Upper lobe of left lung (tissue), 6 donors: ENCODE measurements at regions not wholly inside any gene's neighbourhood (a gene's known extent, or its start where the extent isn't known, plus 50 kb on each side); places are given as distances from the start of the nearest gene placed in this dataset.
"Not testable (repeated sequence)": the region's sequence is repeated elsewhere in the genome, so short reads cannot be mapped to it uniquely, and the experiment has no call there.

Experiments used
- ATAC-seq, 2 donors: fragments of 200-7000 bp; cut with Tn5 transposase; one replicate each; pipeline ENCODE4 v1.9.1; 2022; ENCODE audit warnings: mild to moderate bottlenecking in 2 of 2, moderate library complexity in 2 of 2; ENCODE audit not compliant: low FRiP score in 2 of 2
- DNase-seq, 2 donors: peaks; one replicate each; pipeline ENCODE4 v3.0.0-alpha.2; 2019 to 2020
- H3K27ac ChIP-seq, 4 donors: fragments of 200-600 bp; sonication (generic); one replicate each; pipeline ENCODE4 v1.5.1; 2016 to 2019
- H3K27me3 ChIP-seq, 4 donors: fragments of 200-600 bp; sonication (generic); one replicate each; pipeline ENCODE4 v1.5.1; 2017 to 2019
- H3K36me3 ChIP-seq, 4 donors: fragments of 200-600 bp; sonication (generic); one replicate each; pipeline ENCODE4 v1.5.1; 2016 to 2019
- H3K4me1 ChIP-seq, 4 donors: fragments of 200-600 bp; sonication (generic); one replicate each; pipeline ENCODE4 v1.5.1; 2018 to 2019
- H3K4me3 ChIP-seq, 4 donors: fragments of 200-600 bp; sonication (generic); one replicate each; pipeline ENCODE4 v1.5.1; 2017 to 2019; ENCODE audit warnings: mild to moderate bottlenecking in 2 of 4, moderate library complexity in 1 of 4
- H3K9me3 ChIP-seq, 4 donors: fragments of 200-600 bp; sonication (generic); one replicate each; pipeline ENCODE4 v1.5.1; 2018 to 2019
- CTCF ChIP-seq, 6 experiments: fragments of 450-650 bp in 4 of 6; fragments of 200-600 bp in 2 of 6; sonication (generic) in 2 of 6; IDR thresholded peaks; one replicate each; pipeline ENCODE4 v1.5.1; 2016 to 2019; ENCODE audit warnings: antibody characterized with exemption in 6 of 6
- EP300 ChIP-seq, 4 donors: sonication (generic); formaldehyde crosslinking; IDR thresholded peaks; one replicate each; pipeline ENCODE4 v1.5.1; 2017; ENCODE audit warnings: antibody characterized with exemption in 4 of 4, control low read depth in 2 of 4
- POLR2A ChIP-seq, 4 donors: fragments of 450-650 bp; IDR thresholded peaks; one replicate each; pipeline ENCODE4 v1.5.1; 2016 to 2017; ENCODE audit warnings: antibody characterized with exemption in 4 of 4, mild to moderate bottlenecking in 2 of 4
- POLR2AphosphoS5 ChIP-seq, 2 donors: sonication (generic); formaldehyde crosslinking; IDR thresholded peaks; one replicate each; pipeline ENCODE4 v1.5.1; 2017; ENCODE audit warnings: antibody characterized with exemption in 2 of 2
- WGBS, 2 donors: methylation state at CpG; one replicate each; pipeline ENCODE4 v1.1.5; 2017 to 2018; 5-methylcytosine and 5-hydroxymethylcytosine counted together
- donor health status: DM: no; HTN: no; CAD: no; lungs with moderate emphysema.
- donor health status: DM: no; HTN: yes; CAD: no; lungs with severe emphysema.

GRCh38 chr20:30487947-30488926 lies 769.2 kb upstream of the DEFB115 start:
- 28 to 60% methylated on average over 1 to 5 of the region's 97 CpGs for WGBS, 2 donors
- Histone ChIP-seq H3K9me3 (peaks cover 0 to 56% (median 16%) of the 10 kb centered on the region in 4 donors), H3K27ac (no peak overlapping the region), H3K27me3 (peaks cover 0 to 4% (median 0%) of the 10 kb centered on the region in 4 donors), H3K4me3 (no peak overlapping the region), H3K4me1 (no peaks in the 10 kb centered on the region), H3K36me3 (no peaks in the 10 kb centered on the region)
- ATAC-seq (no peak), DNase-seq (peak in 1 of 2 donors; percentile 80)
- TF ChIP-seq POLR2A (IDR thresholded peaks at IDR 0.05) (no peak), POLR2AphosphoS5 (IDR thresholded peaks at IDR 0.05) (no peak), EP300 (IDR thresholded peaks at IDR 0.05) (no peak), CTCF (IDR thresholded peaks at IDR 0.05) (no peak)

GRCh38 chr20:30488941-30489613 lies 768.4 kb upstream of the DEFB115 start:
- ATAC-seq (no peak), DNase-seq (peak in 1 of 2 donors; percentile 65)
- WGBS, 2 donors = 0 to 56% methylated on average over 4 to 34 of the region's 56 CpGs

GRCh38 chr20:30489614-30490003 lies 767.9 kb upstream of the DEFB115 start:
- 64% methylated on average over 29 of the region's 29 CpGs; no CpG with 5 or more reads in 1 of the 2 donors for WGBS, 2 donors
- DNase-seq = peak in 1 of 2 donors; percentile 79
- H3K9me3 ChIP-seq = peaks cover 0 to 49% (median 16%) of the 10 kb centered on the region in 4 donors
- no peak for ATAC-seq
- H3K27ac ChIP-seq = no peak overlapping the region
- TF ChIP-seq EP300 (IDR thresholded peaks at IDR 0.05) (no peak), CTCF (IDR thresholded peaks at IDR 0.05) (no peak), POLR2AphosphoS5 (IDR thresholded peaks at IDR 0.05) (no peak), POLR2A (IDR thresholded peaks at IDR 0.05) (no peak)
- H3K27me3 ChIP-seq = peaks cover 0 to 4% (median 0%) of the 10 kb centered on the region in 4 donors
- H3K36me3 ChIP-seq = no peaks in the 10 kb centered on the region
- H3K4me1 ChIP-seq = no peaks in the 10 kb centered on the region
- no peak overlapping the region for H3K4me3 ChIP-seq

More at GRCh38 chr20:30488941-30489613, 768.4 kb upstream of the DEFB115 start:
- Histone ChIP-seq H3K36me3 (no peaks in the 10 kb centered on the region), H3K9me3 (peaks cover 0 to 55% (median 16%) of the 10 kb centered on the region in 4 donors), H3K4me1 (no peaks in the 10 kb centered on the region), H3K4me3 (no peak overlapping the region), H3K27ac (no peak overlapping the region), H3K27me3 (peaks cover 0 to 4% (median 0%) of the 10 kb centered on the region in 4 donors)
- TF ChIP-seq CTCF (IDR thresholded peaks at IDR 0.05) (no peak), EP300 (IDR thresholded peaks at IDR 0.05) (no peak), POLR2AphosphoS5 (IDR thresholded peaks at IDR 0.05) (no peak), POLR2A (IDR thresholded peaks at IDR 0.05) (no peak)

- no peaks in the 10 kb centered on the region for H3K36me3 ChIP-seq
- no peaks in the 10 kb centered on the region for H3K4me1 ChIP-seq
- TF ChIP-seq POLR2AphosphoS5 (IDR thresholded peaks at IDR 0.05) = no peak
- no peak for TF ChIP-seq EP300 (IDR thresholded peaks at IDR 0.05)
- TF ChIP-seq CTCF (IDR thresholded peaks at IDR 0.05) = no peak
- TF ChIP-seq POLR2A (IDR thresholded peaks at IDR 0.05) = no peak
- no peak overlapping the region for H3K27ac ChIP-seq
- H3K27me3 ChIP-seq = peaks cover 0 to 4% (median 0%) of the 10 kb centered on the region in 4 donors
- H3K9me3 ChIP-seq = peaks cover 0 to 36% (median 16%) of the 10 kb centered on the region in 4 donors
- WGBS, 2 donors = 89 to 90% methylated on average over 15 of the region's 15 CpGs
- ATAC-seq (no peak), DNase-seq (no peak)
- no peak overlapping the region for H3K4me3 ChIP-seq
These were observed 766.4 kb upstream of the DEFB115 start for GRCh38 chr20:30491016-30491415.

- not testable (repeated sequence) for H3K9me3 ChIP-seq, H3K4me1 ChIP-seq, H3K4me3 ChIP-seq, DNase-seq, H3K27ac ChIP-seq, H3K27me3 ChIP-seq, H3K36me3 ChIP-seq, ATAC-seq
- WGBS, 2 donors = 70 to 83% methylated on average over 16 of the region's 16 CpGs
These were observed 760.8 kb upstream of the DEFB115 start for GRCh38 chr20:30496656-30497055.

- H3K27me3 ChIP-seq, H3K27ac ChIP-seq, H3K36me3 ChIP-seq, ATAC-seq, H3K9me3 ChIP-seq, H3K4me1 ChIP-seq, H3K4me3 ChIP-seq, DNase-seq: not testable (repeated sequence)
- 94 to 95% methylated on average over 13 to 14 of the region's 15 CpGs for WGBS, 2 donors
These were observed 760.3 kb upstream of the DEFB115 start for GRCh38 chr20:30497191-30497590.
